ENCODE measurements at regions not wholly inside any gene's neighbourhood (a gene's known extent, or its start where the extent isn't known, plus 50 kb on each side); places are given as distances from the start of the nearest gene placed in this dataset.

- ATAC-seq (ENCODE audit: low read depth) (no peak), DNase-seq (no peak)
- Histone ChIP-seq H3K9ac (ENCODE audit: low read depth, low read length) (no peak overlapping the region), H4K20me1 (ENCODE audit: insufficient read depth, low read length) (no peaks in the 10 kb centered on the region), H2BK20ac (ENCODE audit: low read depth, low read length) (no peak overlapping the region), H4K91ac (ENCODE audit: insufficient read depth, low read depth, low read length) (no peak overlapping the region), H3K27me3 (ENCODE audit: control insufficient read depth, insufficient read depth, low read length) (no peaks in the 10 kb centered on the region), H3K27ac (ENCODE audit: insufficient read depth, low read length) (no peak overlapping the region), H2AFZ (replicated peaks; ENCODE audit: low read length, poor library complexity) (no peak overlapping the region), H3K9me3 (ENCODE audit: control insufficient read depth, insufficient read depth, low read length) (peaks cover 2% of the 10 kb centered on the region; the same call in 1 of the 2 replicates), H3K4me2 (ENCODE audit: low read depth, low read length) (no peak overlapping the region), H3K4ac (ENCODE audit: low read depth, low read length) (no peak overlapping the region), H3K4me3 (ENCODE audit: insufficient read depth, low read depth, low read length) (no peak overlapping the region), H2AK5ac (ENCODE audit: low read depth, low read length) (no peak overlapping the region), H3K9me1 (ENCODE audit: insufficient read depth, low read length) (no peaks in the 10 kb centered on the region), H2BK5ac (ENCODE audit: low read depth, low read length, poor library complexity, severe bottlenecking) (no peak overlapping the region), H2BK15ac (ENCODE audit: low read depth, low read length) (no peak overlapping the region), H3K56ac (ENCODE audit: extremely low read depth, insufficient read depth, low read length) (no peak overlapping the region), H4K8ac (ENCODE audit: low read depth in 2 of 2, low read length in 2 of 2) (no peak overlapping the region), H3K36me3 (ENCODE audit: control insufficient read depth, insufficient read depth, low read length) (no peaks in the 10 kb centered on the region), H3K18ac (ENCODE audit: low read depth, low read length) (no peak overlapping the region), H3K23ac (ENCODE audit: low read depth, low read length) (no peak overlapping the region), H3K14ac (replicated peaks; ENCODE audit: low read depth, low read length) (no peak overlapping the region), H3K79me1 (ENCODE audit: low read depth in 1 of 2, low read length in 2 of 2) (no peaks in the 10 kb centered on the region), H4K5ac (ENCODE audit: low read depth, low read length) (no peak overlapping the region), H3K4me1 (ENCODE audit: control insufficient read depth, insufficient read depth, low read length) (no peaks in the 10 kb centered on the region), H2AK9ac (replicated peaks; ENCODE audit: low read depth, low read length, poor library complexity) (no peak overlapping the region), H2BK120ac (ENCODE audit: low read depth, low read length) (no peak overlapping the region)
- dilution Hi-C loops (cut with HindIII; ENCODE audit: low sequenced_read_pairs, unreplicated experiment) = no loop called here
- BruUV-seq (replicated peaks) = no TSS peak
- TF ChIP-seq BHLHE40 (IDR thresholded peaks at IDR 0.05; ENCODE audit: low read depth, low read length) = no peak
- TF ChIP-seq, protein P1, sequence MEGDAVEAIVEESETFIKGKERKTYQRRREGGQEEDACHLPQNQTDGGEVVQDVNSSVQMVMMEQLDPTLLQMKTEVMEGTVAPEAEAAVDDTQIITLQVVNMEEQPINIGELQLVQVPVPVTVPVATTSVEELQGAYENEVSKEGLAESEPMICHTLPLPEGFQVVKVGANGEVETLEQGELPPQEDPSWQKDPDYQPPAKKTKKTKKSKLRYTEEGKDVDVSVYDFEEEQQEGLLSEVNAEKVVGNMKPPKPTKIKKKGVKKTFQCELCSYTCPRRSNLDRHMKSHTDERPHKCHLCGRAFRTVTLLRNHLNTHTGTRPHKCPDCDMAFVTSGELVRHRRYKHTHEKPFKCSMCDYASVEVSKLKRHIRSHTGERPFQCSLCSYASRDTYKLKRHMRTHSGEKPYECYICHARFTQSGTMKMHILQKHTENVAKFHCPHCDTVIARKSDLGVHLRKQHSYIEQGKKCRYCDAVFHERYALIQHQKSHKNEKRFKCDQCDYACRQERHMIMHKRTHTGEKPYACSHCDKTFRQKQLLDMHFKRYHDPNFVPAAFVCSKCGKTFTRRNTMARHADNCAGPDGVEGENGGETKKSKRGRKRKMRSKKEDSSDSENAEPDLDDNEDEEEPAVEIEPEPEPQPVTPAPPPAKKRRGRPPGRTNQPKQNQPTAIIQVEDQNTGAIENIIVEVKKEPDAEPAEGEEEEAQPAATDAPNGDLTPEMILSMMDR (conservative IDR thresholded peaks at IDR 0.05; ENCODE audit: low read depth, low read length) = no peak
- TF ChIP-seq NFE2L2 (IDR thresholded peaks at IDR 0.05; ENCODE audit: low read depth, low read length) = no peak
- TF ChIP-seq MAZ (IDR thresholded peaks at IDR 0.05; ENCODE audit: borderline replicate concordance, low read depth, low read length) = no peak
- TF ChIP-seq, protein P2, sequence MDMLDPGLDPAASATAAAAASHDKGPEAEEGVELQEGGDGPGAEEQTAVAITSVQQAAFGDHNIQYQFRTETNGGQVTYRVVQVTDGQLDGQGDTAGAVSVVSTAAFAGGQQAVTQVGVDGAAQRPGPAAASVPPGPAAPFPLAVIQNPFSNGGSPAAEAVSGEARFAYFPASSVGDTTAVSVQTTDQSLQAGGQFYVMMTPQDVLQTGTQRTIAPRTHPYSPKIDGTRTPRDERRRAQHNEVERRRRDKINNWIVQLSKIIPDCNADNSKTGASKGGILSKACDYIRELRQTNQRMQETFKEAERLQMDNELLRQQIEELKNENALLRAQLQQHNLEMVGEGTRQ (IDR thresholded peaks at IDR 0.05; ENCODE audit: low read depth, low read length) = no peak
- TF ChIP-seq ELK1 (IDR thresholded peaks at IDR 0.05; ENCODE audit: borderline replicate concordance, low read depth, low read length) = no peak
- TF ChIP-seq SMC3 (IDR thresholded peaks at IDR 0.05; ENCODE audit: low read depth, low read length) = no peak
- no peak for TF ChIP-seq RFX5 (IDR thresholded peaks at IDR 0.05; ENCODE audit: low read depth, low read length)
- no peak for TF ChIP-seq MAFK (IDR thresholded peaks at IDR 0.05; ENCODE audit: low read depth, low read length)
- TF ChIP-seq POLR2A (IDR thresholded peaks at IDR 0.05; ENCODE audit: low read depth, low read length) = no peak
- no peak for TF ChIP-seq MXI1 (IDR thresholded peaks at IDR 0.05; ENCODE audit: borderline replicate concordance, low read depth, low read length)
- no peak for TF ChIP-seq RAD21 (IDR thresholded peaks at IDR 0.05; ENCODE audit: low read length)
- TF ChIP-seq FOS (IDR thresholded peaks at IDR 0.05; ENCODE audit: low read depth, low read length) = no peak
- no peak for TF ChIP-seq CHD1 (IDR thresholded peaks at IDR 0.05; ENCODE audit: low read depth, low read length)
- in situ Hi-C loops (cut with MboI; ENCODE audit: low sequenced_read_pairs) = no loop called here
- POLR2A ChIA-PET (ENCODE audit: unreplicated experiment) = no interaction called here
- WGBS, 2 experiments (ENCODE audit: extremely low coverage in 2 of 2, insufficient read length in 1 of 2) = 41% methylated on average over 6 of the region's 14 CpGs; no CpG with 5 or more reads in 1 of the 2 experiments
- intact Hi-C loops (cut with micrococcal nuclease) = no loop called here
- CTCF ChIA-PET = no interaction called here
Observed at GRCh38 chr7:68748934-68749900, 849.1 kb upstream of the AUTS2 start.

Measured in IMR-90 (cell line).